AG04450 (cell line): ENCODE measurements at regions not wholly inside any gene's neighbourhood (a gene's known extent, or its start where the extent isn't known, plus 50 kb on each side); places are given as distances from the start of the nearest gene placed in this dataset.

ENCODE experiments used
- CTCF ChIA-PET: fragments of 300-600, 350-600 bp; formaldehyde crosslinking; extraction: SDS; loops from one replicate; lab custom pipeline; 2022; ENCODE audit warnings: antibody characterized with exemption, inconsistent platforms; lab: Charles Lee
- POLR2A ChIA-PET: fragments of 350-600 bp; formaldehyde crosslinking; extraction: SDS; loops from one replicate; lab custom pipeline; 2021; ENCODE audit warnings: antibody characterized with exemption, inconsistent platforms; lab: Yijun Ruan, JAX
- DNase-seq: peaks from one replicate; pipeline ENCODE4 v3.0.0-alpha.2; 2011; ENCODE audit warnings: low read depth, low spot score
- H3K27ac ChIP-seq: one replicate; pipeline ENCODE4 v1.5.1; 2012; ENCODE audit warnings: low read depth, low read length, control low read depth
- H3K27me3 ChIP-seq: one replicate; pipeline ENCODE4 v1.6.0; 2012; ENCODE audit warnings: low read length; ENCODE audit not compliant: control insufficient read depth, insufficient read depth
- H3K4me3 ChIP-seq: 2 replicates; pipeline ENCODE4 v1.5.1; 2011; ENCODE audit warnings: mild to moderate bottlenecking, low read depth, low read length, control low read depth
- H3K9me3 ChIP-seq: 2 replicates; pipeline ENCODE4 v1.5.1; 2012; ENCODE audit warnings: low read length; ENCODE audit not compliant: control insufficient read depth, insufficient read depth
- CTCF ChIP-seq: IDR thresholded peaks from 2 replicates; pipeline ENCODE4 v1.5.1; 2011; ENCODE audit warnings: low read depth, low read length, control low read depth, inconsistent platforms

DNA sequence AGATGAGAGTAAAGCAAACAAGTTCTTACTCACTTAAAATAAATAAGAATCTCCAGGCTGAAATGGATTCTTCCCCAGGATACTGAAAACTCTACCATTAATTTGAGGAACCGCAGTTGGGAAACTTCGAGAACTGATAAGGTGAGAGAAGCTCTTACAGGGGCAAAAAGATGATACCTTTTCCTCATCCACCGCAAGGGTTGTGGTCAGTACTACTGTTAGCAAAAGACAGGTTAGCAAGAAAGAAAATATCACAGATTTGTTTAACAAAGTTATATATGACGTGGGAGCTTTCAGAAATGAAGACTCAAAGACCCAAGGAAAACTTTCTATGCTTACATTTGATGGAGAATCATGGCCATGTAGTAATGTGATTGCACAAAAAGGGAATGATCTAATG lies 441.6 kb downstream of the PCNX1 start:
- TF ChIP-seq CTCF = no peak
- ChIA-PET CTCF (interaction anchor here (0.6 kb wide), 2 partner anchors 178 to 197 kb away, joined by 3 to 4 read pairs; no protein-coding TSS in a partner anchor), POLR2A (no interaction called here)
- no peak overlapping the region for H3K27ac ChIP-seq
- H3K9me3 ChIP-seq = no peaks in the 10 kb centered on the region
- no peak for DNase-seq
- no peak overlapping the region for H3K4me3 ChIP-seq
- no peaks in the 10 kb centered on the region for H3K27me3 ChIP-seq

DNA sequence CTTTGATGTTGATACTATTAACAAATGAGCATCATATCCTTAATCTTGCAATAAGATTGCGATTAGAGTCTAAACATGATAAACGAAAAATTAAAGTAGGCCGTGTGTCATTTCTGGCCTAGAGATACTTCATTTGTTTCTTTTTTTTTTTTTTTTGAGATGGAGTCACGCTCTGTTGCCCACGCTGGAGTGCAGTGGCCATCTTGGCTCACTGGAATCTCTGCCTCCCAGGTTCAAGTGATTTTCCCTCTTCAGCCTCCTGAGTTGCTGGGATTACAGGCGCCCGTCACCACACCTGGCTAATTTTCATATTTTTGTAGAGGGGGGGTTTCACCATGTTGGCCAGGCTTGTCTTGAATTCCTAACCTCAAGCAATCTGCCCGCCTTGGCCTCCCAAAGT lies 446.9 kb downstream of the PCNX1 start:
- ChIA-PET CTCF (no interaction called here), POLR2A (no interaction called here)
- no peaks in the 10 kb centered on the region; the same call in 1 of the 2 replicates for H3K9me3 ChIP-seq
- DNase-seq = no peak
- no peak for TF ChIP-seq CTCF
- H3K27ac ChIP-seq = no peak overlapping the region
- H3K27me3 ChIP-seq = no peaks in the 10 kb centered on the region
- no peak overlapping the region for H3K4me3 ChIP-seq

GRCh38 chr14:71354801-71355200 lies 447.5 kb downstream of the PCNX1 start:
- CTCF ChIA-PET = no interaction called here
- H3K4me3 ChIP-seq = no peak overlapping the region

DNA sequence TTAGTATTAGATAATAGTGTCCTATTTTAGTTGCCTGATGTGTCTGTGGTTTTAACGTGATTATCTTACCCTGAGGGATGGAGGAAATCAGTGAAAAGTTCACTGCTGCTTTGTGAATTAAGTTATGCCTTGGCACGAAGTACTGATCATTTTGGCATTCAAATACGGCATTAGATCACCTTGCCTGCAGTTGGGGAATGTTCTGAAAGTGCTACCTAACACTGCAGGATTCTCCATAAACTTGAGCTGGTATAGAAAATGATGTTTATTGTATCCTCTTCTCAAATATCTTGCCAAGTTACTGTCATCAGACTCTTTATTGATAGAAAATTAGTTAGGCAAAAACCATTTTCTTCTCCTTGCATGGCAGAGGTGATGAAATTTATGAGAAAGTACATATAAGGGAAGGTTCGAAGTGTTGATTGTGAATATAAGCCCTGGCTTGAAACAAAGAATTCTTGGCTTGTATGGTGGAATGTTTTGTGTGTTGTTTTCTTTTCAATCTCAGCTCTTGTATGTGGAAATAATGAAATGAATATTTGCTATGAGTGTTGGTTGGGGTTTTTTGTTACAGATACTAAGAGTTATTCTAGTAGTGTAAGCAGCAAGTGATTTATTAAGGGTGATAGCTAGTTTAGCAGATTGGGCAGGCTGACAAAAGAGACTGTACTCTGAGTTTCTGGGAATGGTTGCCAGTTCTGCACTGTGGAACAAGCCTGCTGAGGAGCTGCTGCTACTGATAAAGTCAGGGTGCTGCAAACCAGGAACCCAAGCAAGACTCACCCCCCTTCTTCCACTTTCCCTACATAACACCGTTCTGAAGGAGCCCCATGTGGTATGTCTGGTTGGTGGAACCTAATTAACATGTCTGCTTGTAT lies 448.3 kb downstream of the PCNX1 start:
- TF ChIP-seq CTCF = no peak
- Histone ChIP-seq H3K9me3 (no peaks in the 10 kb centered on the region; the same call in 1 of the 2 replicates), H3K27me3 (no peaks in the 10 kb centered on the region), H3K4me3 (no peak overlapping the region), H3K27ac (peak overlapping the region; percentile 41)
- CTCF ChIA-PET = interaction anchor here (1.0 to 1.2 kb wide), 2 partner anchors 189 to 398 kb away, joined by 3 read pairs; no protein-coding TSS in a partner anchor
- POLR2A ChIA-PET = no interaction called here
- no peak for DNase-seq

More at GRCh38 chr14:71354801-71355200, 447.5 kb downstream of the PCNX1 start:
- TF ChIP-seq CTCF = no peak
- POLR2A ChIA-PET = no interaction called here
- no peaks in the 10 kb centered on the region; the same call in 1 of the 2 replicates for H3K9me3 ChIP-seq
- DNase-seq = no peak
- no peak overlapping the region for H3K27ac ChIP-seq
- H3K27me3 ChIP-seq = no peaks in the 10 kb centered on the region
